Coronary artery (tissue), 2 donors: ENCODE measurements at regions not wholly inside any gene's neighbourhood (a gene's known extent, or its start where the extent isn't known, plus 50 kb on each side); places are given as distances from the start of the nearest gene placed in this dataset.

Experiments
- DNase-seq: peaks from one replicate; pipeline ENCODE4 v3.0.0-alpha.2; 2017; ENCODE audit warnings: low spot score
- H3K27ac ChIP-seq, 2 donors: fragments of 200-600 bp; sonication (generic); one replicate each; pipeline ENCODE4 v1.5.1; 2016 to 2019
- H3K4me3 ChIP-seq: fragments of 200-600 bp; sonication (generic); 2 replicates; pipeline ENCODE4 v1.5.1; 2016; ENCODE audit warnings: mild to moderate bottlenecking, moderate library complexity
- CTCF ChIP-seq: fragments of 200-600 bp; sonication (generic); IDR thresholded peaks from one replicate; pipeline ENCODE4 v1.5.1; 2019; ENCODE audit warnings: antibody characterized with exemption

- no peak for TF ChIP-seq CTCF
- no peak overlapping the region for H3K4me3 ChIP-seq
- no peak for DNase-seq
- no peak overlapping the region for H3K27ac ChIP-seq
Measured at GRCh38 chr1:213666922-213667321, 320.9 kb upstream of the PROX1 start.

GRCh38 chr1:213669512-213669911 is 318.3 kb upstream of the PROX1 start:
- no peak for DNase-seq
- Histone ChIP-seq H3K27ac (no peak overlapping the region), H3K4me3 (no peak overlapping the region)
- no peak for TF ChIP-seq CTCF

GRCh38 chr1:213669964-213670691 is 317.6 kb upstream of the PROX1 start:
- no peak for DNase-seq
- Histone ChIP-seq H3K27ac (no peak overlapping the region), H3K4me3 (no peak overlapping the region)
- no peak for TF ChIP-seq CTCF

GRCh38 chr1:213670692-213671023 is 317.1 kb upstream of the PROX1 start:
- TF ChIP-seq CTCF, result no peak
- Histone ChIP-seq H3K4me3 (no peak overlapping the region), H3K27ac (no peak overlapping the region)
- no peak for DNase-seq

- DNase-seq, result no peak
- no peak overlapping the region for H3K4me3 ChIP-seq
- H3K27ac ChIP-seq, result no peak overlapping the region
- TF ChIP-seq CTCF, result no peak
Measured at GRCh38 chr1:213675043-213675442, 312.7 kb upstream of the PROX1 start.

GRCh38 chr1:213676736-213677135 is 311.0 kb upstream of the PROX1 start:
- no peak for DNase-seq
- H3K4me3 ChIP-seq, result no peak overlapping the region

More at GRCh38 chr1:213676736-213677135, 311.0 kb upstream of the PROX1 start:
- TF ChIP-seq CTCF, result no peak
- no peak overlapping the region for H3K27ac ChIP-seq
